ENCODE measurements at regions not wholly inside any gene's neighbourhood (a gene's known extent, or its start where the extent isn't known, plus 50 kb on each side); places are given as distances from the start of the nearest gene placed in this dataset.

DNA sequence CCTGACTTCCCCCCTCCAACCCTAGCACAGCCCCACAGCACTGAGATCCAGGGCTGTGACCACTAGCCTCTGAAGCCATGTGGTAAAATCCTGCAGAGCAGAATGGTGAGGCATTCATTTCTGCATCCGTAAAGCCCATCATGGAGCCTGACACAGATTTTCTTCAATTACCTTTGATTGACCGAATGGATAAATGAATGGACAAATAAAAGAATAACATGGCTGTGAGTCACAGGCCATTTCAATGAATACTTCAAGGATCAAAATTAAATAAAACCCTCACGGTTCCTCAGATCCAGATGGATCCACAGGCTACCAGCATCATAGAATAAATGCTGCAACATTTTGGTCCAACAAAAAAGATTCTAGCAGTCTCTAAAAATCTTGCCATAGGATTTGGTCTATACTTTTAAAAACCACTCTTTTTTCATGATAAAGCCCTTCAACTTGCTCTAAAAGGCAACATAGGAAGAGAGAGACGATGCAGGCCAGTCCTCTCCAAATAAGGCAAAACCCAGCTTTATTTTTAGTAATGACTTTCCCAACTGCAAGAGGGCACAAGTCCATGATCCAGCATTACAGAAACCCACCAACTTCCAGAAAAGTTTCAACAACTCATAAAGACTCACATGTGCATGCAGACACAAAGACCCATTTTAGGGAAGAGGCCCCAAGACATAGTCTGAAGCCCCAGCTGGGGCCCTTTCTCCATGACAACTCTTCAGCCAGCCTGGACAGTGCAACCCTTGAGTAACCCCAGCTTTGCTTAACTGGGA, 52.4 kb upstream of the MRPS22 start:
- intact Hi-C loops (cut with micrococcal nuclease), result no loop called here
- Histone ChIP-seq H3F3A (ENCODE audit: low read length, unreplicated experiment) (no peaks in the 10 kb centered on the region), H3K9me3 (ENCODE audit: low read length) (no peaks in the 10 kb centered on the region), H3K27me3 (ENCODE audit: low read length) (no peaks in the 10 kb centered on the region), H3K36me3 (ENCODE audit: low read depth, low read length) (no peaks in the 10 kb centered on the region), H2AFZ (ENCODE audit: low read length) (no peak overlapping the region), H3K4me2 (ENCODE audit: low read length) (no peak overlapping the region), H4K20me1 (ENCODE audit: low read length) (no peaks in the 10 kb centered on the region), H3K27ac (ENCODE audit: low read length) (no peak overlapping the region), H3K79me2 (ENCODE audit: low read length) (no peaks in the 10 kb centered on the region), H3K9ac (ENCODE audit: low read length) (no peak overlapping the region), H3K9me2 (replicated peaks; ENCODE audit: low read length) (no peaks in the 10 kb centered on the region), H3K4me1 (ENCODE audit: insufficient read depth, low read length) (no peaks in the 10 kb centered on the region), H3K4me3 (ENCODE audit: low read length) (no peak overlapping the region)
- POLR2A ChIA-PET (ENCODE audit: unreplicated experiment), result no interaction called here
- ATAC-seq (no peak), DNase-seq (no peak)
- TF ChIP-seq EZH2phosphoT487 (IDR thresholded peaks at IDR 0.05; ENCODE audit: borderline replicate concordance, low read length), result no peak
- TF ChIP-seq CTCF (conservative IDR thresholded peaks at IDR 0.05; ENCODE audit: low read depth, low read length), result no peak
- no peak for TF ChIP-seq EZH2 (IDR thresholded peaks at IDR 0.05; ENCODE audit: low read length, unreplicated experiment)
- no TSS peak for BruUV-seq (replicated peaks)
- CTCF ChIA-PET, result no interaction called here

DNA sequence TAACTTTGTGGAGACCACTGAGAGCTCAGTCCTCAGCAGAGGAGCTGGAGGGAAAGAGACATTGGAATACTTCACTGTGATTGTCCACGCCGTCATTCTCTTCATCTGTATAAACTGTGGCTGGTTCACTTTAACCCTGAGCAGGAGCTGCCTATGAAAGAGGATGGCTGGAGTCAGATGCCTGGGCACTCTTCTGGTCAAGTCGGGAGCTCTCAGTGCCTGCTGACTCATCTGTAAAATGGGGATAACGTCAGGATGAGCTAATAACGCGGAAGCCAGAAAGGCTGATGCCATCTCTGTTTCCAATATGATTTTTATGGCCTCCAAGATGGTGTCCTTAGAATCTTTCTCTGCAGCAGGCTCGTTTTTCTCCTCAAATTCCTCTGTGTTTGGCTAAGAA, 51.6 kb upstream of the MRPS22 start:
- Histone ChIP-seq H3K4me2 (ENCODE audit: low read length) (no peak overlapping the region), H3K79me2 (ENCODE audit: low read length) (no peaks in the 10 kb centered on the region), H3K9me3 (ENCODE audit: low read length) (no peaks in the 10 kb centered on the region), H3K27me3 (ENCODE audit: low read length) (no peaks in the 10 kb centered on the region), H2AFZ (ENCODE audit: low read length) (no peak overlapping the region), H3F3A (ENCODE audit: low read length, unreplicated experiment) (no peaks in the 10 kb centered on the region), H3K4me3 (ENCODE audit: low read length) (no peak overlapping the region), H3K9me2 (replicated peaks; ENCODE audit: low read length) (no peaks in the 10 kb centered on the region), H3K27ac (ENCODE audit: low read length) (no peak overlapping the region), H4K20me1 (ENCODE audit: low read length) (no peaks in the 10 kb centered on the region), H3K9ac (ENCODE audit: low read length) (no peak overlapping the region), H3K4me1 (ENCODE audit: insufficient read depth, low read length) (peaks cover 3% of the 10 kb centered on the region), H3K36me3 (ENCODE audit: low read depth, low read length) (no peaks in the 10 kb centered on the region)
- TF ChIP-seq EZH2 (IDR thresholded peaks at IDR 0.05; ENCODE audit: low read length, unreplicated experiment) (no peak), EZH2phosphoT487 (IDR thresholded peaks at IDR 0.05; ENCODE audit: borderline replicate concordance, low read length) (no peak), CTCF (conservative IDR thresholded peaks at IDR 0.05; ENCODE audit: low read depth, low read length) (no peak)
- BruUV-seq (replicated peaks), result no TSS peak
- no peak for ATAC-seq
- ChIA-PET CTCF (no interaction called here), POLR2A (ENCODE audit: unreplicated experiment) (no interaction called here)
- intact Hi-C loops (cut with micrococcal nuclease), result no loop called here
- DNase-seq, result no peak
